GM12878 (cell line): ENCODE measurements at regions not wholly inside any gene's neighbourhood (a gene's known extent, or its start where the extent isn't known, plus 50 kb on each side); places are given as distances from the start of the nearest gene placed in this dataset.
A peak's percentile ranks its signal among the peaks of the same experiment; 100 is the strongest.

ENCODE experiments used
- CHD4 ChIP-seq: fragments of 200-600 bp; sonication (generic); IDR thresholded peaks from 2 replicates; pipeline ENCODE4 v1.6.1; 2016; ENCODE audit warnings: mild to moderate bottlenecking
- KLF5 ChIP-seq: fragments of 450-650 bp; IDR thresholded peaks from 2 replicates; pipeline ENCODE4 v1.6.1; 2014; ENCODE audit warnings: mild to moderate bottlenecking; ENCODE audit not compliant: partially characterized antibody
- PAX5 ChIP-seq: IDR thresholded peaks from 2 replicates; pipeline ENCODE4 v1.6.1; 2011; ENCODE audit warnings: low read depth, low read length, borderline replicate concordance
- PBX3 ChIP-seq: IDR thresholded peaks from 2 replicates; pipeline ENCODE4 v1.6.1; 2011; ENCODE audit warnings: mild to moderate bottlenecking, low read depth, low read length, moderate library complexity; ENCODE audit not compliant: insufficient replicate concordance
- RBBP5 ChIP-seq: fragments of 200-600 bp; sonication (generic); conservative IDR thresholded peaks from 2 replicates; pipeline ENCODE4 v1.6.1; 2016
- RELB ChIP-seq: fragments of 450-650 bp; IDR thresholded peaks from 2 replicates; pipeline ENCODE4 v1.6.1; 2017; ENCODE audit warnings: low read depth, mild to moderate bottlenecking, moderate library complexity
- REST ChIP-seq: IDR thresholded peaks from 2 replicates; pipeline ENCODE4 v1.6.1; 2012; ENCODE audit warnings: mild to moderate bottlenecking, low read depth, low read length
- SPI1 ChIP-seq: IDR thresholded peaks from 2 replicates; pipeline ENCODE4 v1.6.1; 2011; ENCODE audit warnings: low read depth, mild to moderate bottlenecking, low read length, moderate library complexity, borderline replicate concordance; ENCODE audit not compliant: insufficient read depth
- TARDBP ChIP-seq: IDR thresholded peaks from 2 replicates; pipeline ENCODE4 v1.6.1; 2016; ENCODE audit warnings: borderline replicate concordance
- USF1 ChIP-seq: IDR thresholded peaks from 2 replicates; pipeline ENCODE4 v1.6.1; 2011; ENCODE audit warnings: borderline replicate concordance, low read depth, mild to moderate bottlenecking, moderate library complexity, mixed read lengths, low read length; ENCODE audit not compliant: insufficient read depth; ENCODE audit errors: extremely low read length
- ZBTB33 ChIP-seq: fragments of 450-650 bp; IDR thresholded peaks from 2 replicates; pipeline ENCODE4 v1.6.1; 2017; ENCODE audit warnings: mild to moderate bottlenecking
- ZBTB4 ChIP-seq: fragments of 450-650 bp; formaldehyde crosslinking; IDR thresholded peaks from 2 replicates; pipeline ENCODE4 v1.4.0; 2022; ENCODE audit warnings: mild to moderate bottlenecking, moderate library complexity

GRCh38 chr17:72311004-72311403, 190.2 kb downstream of the SOX9 start (continued):
- TF ChIP-seq ZBTB4 (CRISPR knock-in tag) (no peak), PAX5 (0 out of 2 replicates have a peak, but pooled peaks have one; percentile 30), SPI1 (no peak), USF1 (no peak), ZBTB33 (no peak), CHD4 (no peak), RBBP5 (no peak), REST (no peak), PBX3 (peak; percentile 28), TARDBP (no peak), RELB (peak; percentile 73), KLF5 (no peak)
